HG02852 (cell line): ENCODE measurements at regions not wholly inside any gene's neighbourhood (a gene's known extent, or its start where the extent isn't known, plus 50 kb on each side); places are given as distances from the start of the nearest gene placed in this dataset.
A peak's percentile ranks its signal among the peaks of the same experiment; 100 is the strongest.

Experiments used
- ATAC-seq: cut with Tn5 transposase; IDR thresholded peaks from one replicate; pipeline ENCODE4 v1.9.1; 2021; ENCODE audit warnings: mild to moderate bottlenecking, moderate library complexity; ENCODE audit not compliant: unreplicated experiment

DNA sequence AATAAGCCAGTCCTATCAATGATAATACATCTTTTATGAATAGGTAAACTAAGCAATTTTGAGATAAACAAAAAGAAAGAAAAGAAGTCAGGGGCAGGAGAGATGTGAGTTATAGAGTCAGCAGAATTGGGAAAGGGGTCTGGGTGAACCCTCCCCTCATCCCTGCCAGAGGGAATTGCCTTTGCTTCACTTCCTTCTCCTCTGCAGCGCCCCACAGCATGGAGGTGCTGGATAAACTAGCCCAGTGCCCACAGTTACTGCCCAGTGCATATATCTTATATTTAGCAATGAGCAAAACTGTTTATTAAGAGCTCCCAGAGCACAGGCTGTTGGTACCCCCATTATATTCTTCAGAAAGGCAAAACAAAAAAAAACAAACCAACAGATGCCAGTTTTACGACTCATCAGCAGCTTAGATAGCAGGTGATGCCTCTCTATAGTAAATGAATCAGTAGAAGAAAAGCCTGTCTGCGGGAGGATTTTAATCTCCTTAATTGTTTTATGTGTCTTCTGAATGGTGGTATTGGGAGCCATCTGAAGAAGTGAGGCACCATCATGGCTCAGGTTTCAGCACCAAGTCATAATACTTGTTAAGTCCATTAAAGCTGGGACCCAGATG, 419.2 kb downstream of the EPM2A start:
- no peak for ATAC-seq

DNA sequence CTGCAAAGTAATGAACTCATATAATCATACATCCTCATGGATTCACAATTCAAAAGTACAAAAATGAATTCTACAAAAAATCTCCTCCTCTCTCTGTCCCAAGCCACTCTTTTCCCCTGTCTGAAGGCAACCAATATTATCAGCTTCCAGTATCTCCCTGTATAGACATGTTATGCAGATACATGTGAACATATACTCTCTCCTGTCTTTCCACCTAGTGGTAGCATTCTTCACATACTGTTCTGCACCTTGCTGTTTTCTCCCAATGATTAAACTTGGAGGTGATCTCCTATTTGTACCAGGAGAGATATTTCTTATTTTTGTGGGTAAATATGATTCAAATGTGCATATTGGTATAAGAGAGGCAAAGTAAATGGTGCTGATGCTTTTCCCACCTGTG, 416.4 kb downstream of the EPM2A start:
- no peak for ATAC-seq

DNA sequence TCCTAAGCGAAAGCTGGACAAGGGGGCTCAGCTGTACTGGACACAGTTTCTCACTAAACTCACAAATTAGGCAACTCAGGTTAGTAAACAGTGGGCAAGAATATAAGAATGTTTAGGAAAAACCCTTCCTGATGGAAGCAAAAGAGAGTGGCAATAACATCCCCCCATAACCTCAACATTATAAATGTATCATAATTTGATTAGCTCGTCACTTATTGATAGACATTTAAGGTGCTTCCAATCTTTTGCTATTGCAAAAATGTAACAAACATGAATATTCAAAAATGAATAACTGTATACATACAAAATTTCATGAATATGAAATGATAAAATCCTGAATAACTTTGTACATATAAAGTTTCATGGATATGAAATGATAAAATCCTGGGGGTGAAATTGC, 415.7 kb downstream of the EPM2A start:
- no peak for ATAC-seq

DNA sequence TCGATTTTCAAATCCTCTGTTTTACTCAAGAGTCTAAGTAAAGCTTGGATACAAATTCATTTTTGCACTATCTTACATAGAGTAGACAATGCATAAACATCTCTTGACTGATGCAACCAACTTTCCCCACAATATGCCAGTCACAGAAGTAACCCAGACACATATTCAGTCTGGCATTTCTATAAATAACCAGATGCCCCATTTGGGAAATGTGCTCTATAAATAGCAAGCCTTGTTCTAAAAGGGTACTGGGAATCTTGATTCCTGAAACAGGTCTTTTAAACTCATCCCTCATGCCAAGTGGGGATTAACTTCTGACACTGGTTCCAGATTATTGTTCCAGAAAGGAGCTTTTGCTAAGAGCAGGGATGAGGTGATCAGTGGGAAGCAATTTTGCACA, 411.7 kb downstream of the EPM2A start:
- no peak for ATAC-seq

DNA sequence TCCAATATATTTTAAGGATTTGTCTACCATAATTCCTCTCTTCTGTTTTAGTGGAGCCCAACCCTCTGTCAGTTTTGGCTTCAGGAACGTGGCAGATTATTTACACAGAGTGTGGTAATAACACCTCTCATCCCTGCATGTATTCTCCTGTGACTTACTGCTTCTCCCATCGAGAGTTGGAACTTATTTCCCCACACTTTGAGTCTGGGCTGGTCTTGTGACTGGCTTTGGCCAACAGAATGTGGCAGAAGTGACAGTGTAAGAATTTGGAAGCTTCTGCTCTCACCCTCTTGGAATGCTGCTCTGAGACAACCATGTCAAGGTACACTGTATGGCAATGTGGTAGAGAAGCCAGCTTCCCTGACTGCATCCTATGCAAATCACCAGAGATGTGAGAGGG, 407.7 kb downstream of the EPM2A start:
- ATAC-seq = no peak

DNA sequence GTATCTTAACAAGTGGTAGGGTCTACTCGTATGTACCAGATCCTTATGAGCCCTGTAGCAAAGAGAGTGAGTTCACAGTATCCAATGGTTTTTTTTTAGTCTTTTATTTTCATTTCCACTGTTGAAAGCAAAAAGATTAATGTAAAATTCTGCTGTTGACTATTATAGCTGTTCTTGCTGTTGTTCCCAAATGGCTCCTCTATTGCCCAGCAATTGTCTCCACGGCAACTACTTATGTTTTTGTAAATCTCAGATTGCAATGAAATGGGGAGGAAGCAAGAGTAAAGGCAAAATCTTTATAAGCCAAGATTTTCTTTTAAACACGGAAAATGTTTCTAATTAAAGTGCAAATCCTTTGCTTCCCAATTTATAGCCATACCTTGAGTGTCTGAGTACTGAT, 406.1 kb downstream of the EPM2A start:
- no peak for ATAC-seq

DNA sequence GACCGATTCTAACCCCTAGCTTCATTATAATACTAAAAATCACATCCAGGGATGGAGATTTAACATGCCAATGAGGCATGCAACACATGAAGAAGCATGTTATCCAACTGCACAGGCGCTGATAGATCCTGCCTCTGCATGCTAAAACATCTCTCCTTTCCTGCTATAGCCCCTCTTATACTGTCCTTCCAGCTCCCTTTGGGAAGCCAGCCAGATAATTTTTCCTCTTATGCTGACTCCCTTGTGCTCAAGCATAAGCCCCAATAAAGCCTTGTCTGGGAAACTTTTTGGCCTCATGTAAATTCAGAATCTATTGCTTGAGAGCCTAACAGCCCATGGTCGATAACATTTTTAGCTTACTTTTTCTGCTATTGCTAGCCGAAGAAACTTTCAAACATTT, 404.3 kb downstream of the EPM2A start:
- no peak for ATAC-seq

DNA sequence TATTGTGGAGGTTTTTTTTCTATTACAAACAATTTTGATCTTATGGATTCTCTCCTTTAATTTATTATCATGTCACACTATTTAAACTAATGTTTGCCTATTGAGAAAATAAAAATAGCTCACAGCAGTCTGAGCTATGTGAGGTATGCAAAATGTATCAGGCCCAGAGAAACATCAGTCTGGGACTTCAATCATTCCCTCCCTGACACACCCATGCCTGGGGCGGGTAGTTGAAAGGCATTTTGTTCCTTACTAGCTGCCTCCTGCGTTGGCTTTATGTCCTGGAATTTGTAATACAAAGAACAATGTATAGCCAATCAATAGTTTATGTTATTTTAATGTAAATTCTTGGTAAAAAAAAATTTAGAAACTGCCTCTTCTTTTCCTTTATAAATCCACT, 403.3 kb downstream of the EPM2A start:
- no peak for ATAC-seq

DNA sequence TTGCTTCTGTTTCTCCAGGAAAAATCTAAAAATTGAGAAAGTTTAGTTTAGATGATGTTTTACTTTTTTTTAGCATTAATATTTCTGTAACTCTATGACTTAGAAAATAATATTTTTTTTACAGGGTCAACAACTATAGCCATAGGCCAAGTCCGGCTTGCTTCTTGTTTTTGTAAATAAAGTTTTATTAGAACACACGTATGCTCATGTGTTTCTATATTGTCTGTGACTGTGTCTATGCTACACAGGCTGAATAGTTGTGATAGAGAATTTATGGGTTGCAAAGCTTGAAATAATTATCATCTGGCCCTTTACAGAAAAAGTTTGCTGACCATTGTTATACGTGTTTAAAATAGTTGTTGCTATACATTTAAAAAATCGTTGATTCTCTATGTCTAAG, 399.2 kb downstream of the EPM2A start:
- no peak for ATAC-seq

DNA sequence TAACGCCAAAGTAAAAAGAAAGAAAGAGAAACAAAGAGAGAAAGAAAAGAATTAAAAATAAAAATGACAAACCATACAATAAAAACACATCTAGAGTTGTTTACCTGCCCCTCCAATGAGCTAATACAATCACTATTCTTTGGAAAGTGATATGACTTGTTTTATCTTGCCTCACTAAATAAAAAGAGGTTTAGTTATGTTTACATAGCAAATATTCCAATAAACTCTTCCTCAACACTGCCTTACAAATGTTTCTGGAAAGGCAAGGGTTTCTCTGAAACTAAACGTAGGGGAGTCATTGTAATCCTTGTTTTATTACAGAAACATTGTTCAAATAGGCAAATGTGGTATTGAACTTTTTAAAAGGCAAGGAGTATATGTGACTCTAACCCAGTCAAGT, 396.2 kb downstream of the EPM2A start:
- no peak for ATAC-seq

DNA sequence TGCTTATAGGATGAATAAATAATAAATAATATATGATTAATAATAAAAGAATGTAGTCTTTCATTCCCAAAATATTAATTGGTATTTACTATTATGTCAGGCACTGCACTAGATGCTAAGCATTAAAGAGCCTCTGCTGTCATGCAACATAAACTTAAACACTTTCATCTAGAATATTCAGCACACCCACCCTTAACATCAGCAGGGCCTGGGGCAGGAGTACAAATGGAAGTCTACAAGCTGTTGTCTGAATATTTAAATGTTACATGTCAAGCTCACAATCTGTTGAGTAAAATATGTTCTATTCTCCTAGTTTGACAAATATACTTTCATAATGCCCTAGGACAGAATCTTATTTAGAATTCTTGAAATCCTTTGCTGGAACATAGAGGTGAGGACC, 395.1 kb downstream of the EPM2A start:
- no peak for ATAC-seq

DNA sequence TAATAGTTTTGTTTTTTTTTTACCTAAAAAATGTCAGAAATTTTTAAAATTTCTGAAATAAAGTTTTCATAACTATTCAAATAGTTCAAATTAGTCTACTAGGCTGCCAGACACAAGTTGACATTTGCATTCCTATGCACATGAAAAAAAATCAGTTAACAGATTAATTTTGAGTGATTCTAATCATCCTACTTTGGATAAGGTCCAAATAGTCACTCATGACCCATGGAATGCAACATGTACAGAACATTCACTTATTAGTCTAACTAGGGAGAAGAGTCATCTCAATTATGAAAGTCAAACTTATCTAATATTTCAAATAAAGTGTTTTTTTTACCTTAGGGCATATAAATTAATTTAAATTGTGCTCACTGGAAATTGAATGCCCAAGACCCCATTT, 390.2 kb downstream of the EPM2A start:
- ATAC-seq = no peak

DNA sequence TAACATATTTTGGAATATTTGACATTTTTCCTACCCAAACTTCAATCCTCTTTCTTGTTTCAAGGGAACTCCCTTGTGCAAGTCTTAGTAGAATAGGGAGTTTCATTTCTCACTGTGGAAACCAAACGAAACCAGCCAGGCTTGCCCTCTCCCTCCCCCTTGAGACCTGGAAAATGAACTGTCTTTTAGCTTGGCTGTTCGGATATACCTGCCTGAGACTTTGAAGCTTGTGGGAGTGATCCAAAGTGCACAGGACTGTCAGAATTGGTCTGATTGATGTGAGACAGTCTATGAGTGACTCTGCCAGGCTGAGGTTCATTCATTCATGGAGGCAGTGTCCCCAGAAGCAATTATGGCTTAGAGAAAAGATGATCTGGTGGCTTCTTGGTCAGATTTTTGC, 388.1 kb downstream of the EPM2A start:
- no peak for ATAC-seq

DNA sequence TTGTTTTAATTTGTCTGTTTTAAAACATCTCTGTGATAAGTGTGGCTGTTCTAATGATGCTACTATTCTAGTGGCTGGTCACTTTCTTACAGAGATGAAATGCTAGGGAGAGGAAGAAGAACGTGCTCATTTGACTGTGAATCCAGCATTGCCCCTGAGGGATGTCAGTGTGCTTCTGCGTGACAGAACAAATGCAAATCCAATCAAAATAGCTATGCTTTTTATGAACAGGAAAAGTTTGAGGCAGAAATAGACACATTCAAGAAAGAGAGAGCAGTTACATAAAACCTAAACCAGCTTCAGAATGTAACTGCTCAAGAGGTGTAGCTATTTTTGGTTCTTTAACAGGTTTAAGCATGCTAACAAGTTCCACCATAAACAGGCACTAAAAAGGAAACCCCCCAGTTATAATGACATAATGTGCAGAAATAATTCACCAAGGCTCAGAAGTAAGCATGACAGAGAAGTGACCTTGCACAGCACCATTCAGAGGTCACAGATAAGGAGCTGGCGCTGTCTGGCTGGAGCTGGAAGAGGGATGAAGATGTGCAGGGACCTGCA, 385.3 kb downstream of the EPM2A start:
- ATAC-seq = peak; percentile 81

DNA sequence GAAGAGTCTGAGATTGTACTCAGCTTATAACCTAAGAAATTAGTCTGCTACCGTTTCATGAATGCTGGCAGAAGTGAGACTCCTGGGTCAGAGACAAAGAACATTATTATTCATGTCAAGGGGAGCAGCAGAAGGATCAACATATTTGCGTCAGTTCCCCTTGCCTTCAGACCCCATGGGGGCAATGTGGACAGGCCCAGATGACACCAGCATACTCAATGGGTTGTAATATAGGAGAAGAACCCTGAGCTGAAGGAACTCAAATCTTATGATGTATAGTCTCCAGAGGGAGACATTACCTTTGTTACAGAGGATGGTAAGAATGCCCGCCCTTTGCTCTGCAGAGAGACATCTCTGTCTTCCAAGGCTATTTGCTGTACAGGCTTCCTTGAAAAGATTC, 384.4 kb downstream of the EPM2A start:
- ATAC-seq = no peak

DNA sequence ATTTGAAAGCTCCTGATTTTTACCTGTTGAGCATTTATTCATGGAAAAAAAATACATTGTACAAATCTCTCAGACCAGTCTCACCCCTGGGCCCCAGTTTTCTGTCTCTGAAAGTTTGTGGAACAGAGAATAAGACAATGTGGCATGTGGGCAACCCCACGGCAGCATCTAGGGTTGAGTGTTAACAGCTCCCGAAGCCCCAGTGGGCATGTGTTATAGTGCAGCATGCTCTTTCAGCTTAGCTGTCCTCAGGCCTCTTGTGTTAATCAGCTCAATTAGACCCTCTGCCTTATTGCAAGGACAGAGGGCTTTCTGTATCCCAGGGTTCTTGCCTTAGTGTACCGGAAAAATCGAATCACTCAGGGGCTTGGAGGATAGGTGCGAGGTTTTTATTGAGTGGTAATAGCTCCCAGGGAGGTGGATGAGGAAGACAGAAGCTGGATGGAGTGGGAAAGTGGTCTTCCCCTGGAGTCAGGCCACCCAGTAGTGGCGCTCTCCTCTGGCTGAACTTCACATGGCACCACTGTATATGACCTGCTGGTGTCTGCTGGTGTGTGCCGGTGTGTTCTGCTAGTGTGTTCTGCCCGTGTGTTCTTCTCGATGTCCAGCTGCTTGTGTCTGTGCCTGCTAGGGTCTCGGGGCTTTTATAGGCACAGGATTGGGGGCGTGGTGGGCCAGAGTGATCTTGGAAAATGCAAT, 382.8 kb downstream of the EPM2A start:
- no peak for ATAC-seq

DNA sequence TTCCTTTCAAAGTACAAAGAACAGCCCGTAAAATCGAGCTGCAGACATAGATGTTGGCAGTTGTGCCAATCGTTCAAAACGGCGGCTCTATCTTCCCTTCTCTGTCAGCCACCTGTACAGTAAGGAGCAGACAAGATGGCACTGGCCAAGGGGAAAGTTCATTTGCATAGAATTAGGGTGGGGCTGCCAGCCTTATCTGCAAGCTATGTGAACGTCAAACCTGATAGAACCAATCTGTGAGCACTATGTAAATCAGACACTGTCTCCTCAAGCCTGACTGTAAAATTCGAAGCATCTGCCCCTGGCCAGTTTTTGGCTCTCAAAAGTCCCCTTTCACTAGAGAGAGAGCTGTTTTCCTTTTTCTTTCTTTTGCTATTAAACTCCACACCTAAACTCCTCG, 374.5 kb downstream of the EPM2A start:
- no peak for ATAC-seq

DNA sequence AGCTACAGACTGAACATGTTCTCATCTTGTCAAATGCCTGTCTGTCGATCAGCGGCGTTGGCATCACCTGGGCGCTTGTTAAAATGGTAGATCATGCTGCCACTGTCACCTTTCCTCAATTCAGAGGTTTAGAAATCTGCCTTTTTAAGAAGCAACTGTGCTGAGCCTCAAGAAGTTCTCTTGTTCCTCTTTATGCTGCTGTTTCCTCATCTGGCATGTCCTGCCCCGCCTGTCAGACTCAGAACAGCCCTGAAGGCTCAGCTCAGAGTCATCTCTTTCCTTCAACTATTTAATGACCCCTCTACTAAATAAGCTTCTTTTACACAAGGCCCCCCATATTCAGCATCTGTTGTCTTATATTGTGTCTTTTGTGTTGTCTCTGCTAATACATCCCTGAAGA, 368.2 kb downstream of the EPM2A start:
- ATAC-seq = no peak

DNA sequence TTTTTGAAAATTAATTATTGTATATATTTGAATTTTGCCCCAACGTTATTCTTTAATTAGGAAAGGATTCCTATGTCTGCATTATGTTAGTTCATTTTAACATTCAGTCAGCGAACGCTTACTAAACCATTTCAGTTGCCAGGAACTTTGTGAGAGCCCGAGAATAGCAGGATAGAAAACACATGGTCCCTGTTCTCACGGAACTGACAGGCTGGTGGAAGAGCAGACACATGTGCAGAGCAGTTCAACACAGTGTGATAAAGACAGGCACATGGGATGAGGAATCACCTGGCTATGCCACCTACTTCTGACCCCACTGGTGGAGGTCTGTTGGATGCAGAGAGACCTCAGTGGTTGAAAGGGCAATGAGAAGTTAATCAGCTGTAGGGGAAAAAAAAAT, 367.2 kb downstream of the EPM2A start:
- ATAC-seq = no peak

DNA sequence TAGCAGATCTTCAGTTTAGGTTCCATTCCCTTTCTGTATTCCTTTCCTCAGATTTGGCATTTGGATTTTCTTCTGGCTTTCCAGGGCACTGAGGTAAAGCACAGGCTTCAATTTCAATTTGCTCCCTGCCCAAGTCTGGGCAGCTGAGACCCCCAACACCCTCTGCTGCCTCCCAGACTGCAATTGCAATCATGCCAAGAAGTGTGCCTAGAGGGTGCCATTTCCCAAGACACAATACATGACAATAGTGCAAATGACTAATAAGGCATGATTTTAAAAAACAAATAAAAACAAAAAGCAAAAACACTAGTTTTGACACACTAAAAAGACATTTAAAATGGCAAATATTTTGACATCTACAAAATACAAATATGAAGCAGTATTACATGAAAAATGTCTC, 364.8 kb downstream of the EPM2A start:
- no peak for ATAC-seq

DNA sequence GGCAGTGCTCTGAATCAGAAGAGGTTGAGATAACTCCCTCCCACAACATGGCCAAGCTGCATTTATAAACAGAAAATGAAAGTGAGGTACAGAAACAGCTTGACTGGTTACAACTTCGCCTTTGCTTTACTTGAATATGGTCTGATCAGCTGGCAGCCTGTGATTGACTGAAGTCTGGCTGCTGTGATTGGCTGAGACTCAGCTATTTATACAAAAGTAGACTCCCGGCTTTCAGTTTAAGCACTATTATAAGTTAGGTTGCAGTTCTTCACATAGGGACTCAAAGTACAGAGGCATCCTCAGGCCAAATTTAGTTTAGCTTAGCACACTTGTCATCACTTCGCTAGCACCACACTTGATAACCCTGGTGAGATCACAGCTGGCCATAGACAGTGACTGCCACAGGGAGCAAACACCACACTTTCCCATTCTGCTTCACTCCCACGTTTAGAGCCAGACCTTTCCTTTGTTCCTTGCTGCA, 362.6 kb downstream of the EPM2A start:
- ATAC-seq = peak; percentile 99

DNA sequence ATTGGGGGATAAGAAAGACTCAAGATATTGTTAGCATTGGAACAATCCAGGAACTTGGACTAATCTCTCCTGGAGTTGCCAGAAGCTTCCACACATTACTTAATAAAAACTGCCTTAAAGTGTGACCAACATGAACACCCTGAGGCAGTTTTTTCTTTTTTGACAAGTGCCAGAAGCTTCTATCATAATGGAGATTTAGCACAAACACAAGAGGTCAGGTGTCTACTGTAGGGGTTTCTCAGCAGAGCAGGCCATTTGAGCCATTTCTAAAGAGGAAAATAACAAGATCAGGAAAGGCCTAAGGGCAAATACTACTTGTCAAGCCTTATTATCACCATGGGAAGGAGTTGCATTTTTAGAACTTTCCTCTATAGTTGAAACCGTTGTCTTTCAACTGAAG, 361.5 kb downstream of the EPM2A start:
- no peak for ATAC-seq

DNA sequence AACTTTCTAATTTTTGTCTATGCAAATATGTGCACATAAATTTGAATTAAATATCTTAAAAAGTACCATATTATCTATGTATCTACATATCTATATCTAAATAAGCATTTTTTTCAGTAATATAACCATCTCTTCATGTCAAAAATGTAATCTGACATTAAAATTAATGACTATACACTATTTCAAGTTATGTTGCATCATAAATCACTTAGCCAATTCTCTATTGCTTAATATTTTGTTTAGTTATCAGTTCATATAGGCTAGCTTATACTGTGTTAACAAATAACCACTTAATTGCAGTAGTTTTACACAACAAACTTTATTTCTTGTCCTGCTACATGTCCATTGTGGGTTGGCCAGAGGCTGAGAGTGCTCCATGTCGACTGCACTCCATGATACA, 360.8 kb downstream of the EPM2A start:
- ATAC-seq = no peak
